ENCODE measurements at regions not wholly inside any gene's neighbourhood (a gene's known extent, or its start where the extent isn't known, plus 50 kb on each side); places are given as distances from the start of the nearest gene placed in this dataset.

- no peaks in the 10 kb centered on the region for H3K27me3 Mint-ChIP-seq (ENCODE audit: insufficient read depth, unreplicated experiment)
- Histone ChIP-seq H3K9me3 (no peaks in the 10 kb centered on the region), H3K4me3 (ENCODE audit: low read depth, low read length) (no peak overlapping the region), H3K36me3 (ENCODE audit: control insufficient read depth, insufficient read depth, low read length) (no peaks in the 10 kb centered on the region), H3K27me3 (replicated peaks; ENCODE audit: control insufficient read depth, insufficient read depth, low read length) (no peaks in the 10 kb centered on the region), H3K4me1 (peaks cover 3% of the 10 kb centered on the region; the same call in 1 of the 2 replicates)
- H3K4me1 Mint-ChIP-seq (ENCODE audit: low read depth, unreplicated experiment): peaks cover 7% of the 10 kb centered on the region
- no TSS peak for BruUV-seq (replicated peaks)
- ChIA-PET POLR2A (no interaction called here), CTCF (no interaction called here)
- intact Hi-C loops (cut with micrococcal nuclease; ENCODE audit: unreplicated experiment): no loop called here
- no peak for TF ChIP-seq CTCF (IDR thresholded peaks at IDR 0.05; ENCODE audit: insufficient read depth in 1 of 2, low read depth in 1 of 2, low read length in 1 of 2, severe bottlenecking in 1 of 2, unreplicated experiment in 1 of 2)
- no peak overlapping the region for H3K4me3 Mint-ChIP-seq (ENCODE audit: unreplicated experiment)
- H3K27ac Mint-ChIP-seq (ENCODE audit: unreplicated experiment): no peak overlapping the region
- H3K36me3 Mint-ChIP-seq (ENCODE audit: insufficient read depth, unreplicated experiment): no peaks in the 10 kb centered on the region
- no peak for DNase-seq
- H3K9me3 Mint-ChIP-seq (ENCODE audit: unreplicated experiment): no peaks in the 10 kb centered on the region
Measured at GRCh38 chr3:69688400-69688799, 50.9 kb upstream of the MITF start.

GRCh38 chr3:69687641-69688040 lies 51.6 kb upstream of the MITF start:
- Mint-ChIP-seq H3K27me3 (ENCODE audit: insufficient read depth, unreplicated experiment) (no peaks in the 10 kb centered on the region), H3K4me3 (ENCODE audit: unreplicated experiment) (no peak overlapping the region), H3K27ac (ENCODE audit: unreplicated experiment) (no peak overlapping the region), H3K9me3 (ENCODE audit: unreplicated experiment) (no peaks in the 10 kb centered on the region), H3K4me1 (ENCODE audit: low read depth, unreplicated experiment) (peaks cover 12% of the 10 kb centered on the region), H3K36me3 (ENCODE audit: insufficient read depth, unreplicated experiment) (no peaks in the 10 kb centered on the region)
- no TSS peak for BruUV-seq (replicated peaks)
- ChIA-PET POLR2A (no interaction called here), CTCF (no interaction called here)
- Histone ChIP-seq H3K36me3 (ENCODE audit: control insufficient read depth, insufficient read depth, low read length) (no peaks in the 10 kb centered on the region), H3K4me3 (ENCODE audit: low read depth, low read length) (no peak overlapping the region), H3K4me1 (peaks cover 10% of the 10 kb centered on the region; the same call in 1 of the 2 replicates), H3K27me3 (replicated peaks; ENCODE audit: control insufficient read depth, insufficient read depth, low read length) (no peaks in the 10 kb centered on the region), H3K9me3 (no peaks in the 10 kb centered on the region)
- no peak for TF ChIP-seq CTCF (IDR thresholded peaks at IDR 0.05; ENCODE audit: insufficient read depth in 1 of 2, low read depth in 1 of 2, low read length in 1 of 2, severe bottlenecking in 1 of 2, unreplicated experiment in 1 of 2)
- intact Hi-C loops (cut with micrococcal nuclease; ENCODE audit: unreplicated experiment): no loop called here
- DNase-seq: no peak

- Histone ChIP-seq H3K4me1 (peaks cover 10% of the 10 kb centered on the region; the same call in 1 of the 2 replicates), H3K9me3 (no peaks in the 10 kb centered on the region), H3K27me3 (replicated peaks; ENCODE audit: control insufficient read depth, insufficient read depth, low read length) (no peaks in the 10 kb centered on the region), H3K4me3 (ENCODE audit: low read depth, low read length) (no peak overlapping the region), H3K36me3 (ENCODE audit: control insufficient read depth, insufficient read depth, low read length) (no peaks in the 10 kb centered on the region)
- no peak for TF ChIP-seq CTCF (IDR thresholded peaks at IDR 0.05; ENCODE audit: insufficient read depth in 1 of 2, low read depth in 1 of 2, low read length in 1 of 2, severe bottlenecking in 1 of 2, unreplicated experiment in 1 of 2)
- Mint-ChIP-seq H3K9me3 (ENCODE audit: unreplicated experiment) (no peaks in the 10 kb centered on the region), H3K27ac (ENCODE audit: unreplicated experiment) (no peak overlapping the region), H3K4me3 (ENCODE audit: unreplicated experiment) (no peak overlapping the region), H3K36me3 (ENCODE audit: insufficient read depth, unreplicated experiment) (no peaks in the 10 kb centered on the region), H3K27me3 (ENCODE audit: insufficient read depth, unreplicated experiment) (no peaks in the 10 kb centered on the region), H3K4me1 (ENCODE audit: low read depth, unreplicated experiment) (peaks cover 12% of the 10 kb centered on the region)
- CTCF ChIA-PET: no interaction called here
- no TSS peak for BruUV-seq (replicated peaks)
- no peak for DNase-seq
- POLR2A ChIA-PET: no interaction called here
- intact Hi-C loops (cut with micrococcal nuclease; ENCODE audit: unreplicated experiment): no loop called here
Measured at GRCh38 chr3:69686056-69686455, 53.2 kb upstream of the MITF start.
